Head of caudate nucleus (tissue), 42 donors: ENCODE measurements at regions not wholly inside any gene's neighbourhood (a gene's known extent, or its start where the extent isn't known, plus 50 kb on each side); places are given as distances from the start of the nearest gene placed in this dataset.
"Not testable (repeated sequence)": the region's sequence is repeated elsewhere in the genome, so short reads cannot be mapped to it uniquely, and the experiment has no call there.

Experiments
- DNase-seq, 42 donors: peaks; one replicate each; pipeline versions ENCODE4 v3.0.0 to v3.0.0-alpha.2; 2020 to 2021; ENCODE audit warnings: mixed read lengths in 7 of 42
- intact Hi-C: fragments of 100-400 bp; cut with DNase I; formaldehyde crosslinking; loops from one replicate; pipeline ENCODE4 v1.15.0; 2022

DNA sequence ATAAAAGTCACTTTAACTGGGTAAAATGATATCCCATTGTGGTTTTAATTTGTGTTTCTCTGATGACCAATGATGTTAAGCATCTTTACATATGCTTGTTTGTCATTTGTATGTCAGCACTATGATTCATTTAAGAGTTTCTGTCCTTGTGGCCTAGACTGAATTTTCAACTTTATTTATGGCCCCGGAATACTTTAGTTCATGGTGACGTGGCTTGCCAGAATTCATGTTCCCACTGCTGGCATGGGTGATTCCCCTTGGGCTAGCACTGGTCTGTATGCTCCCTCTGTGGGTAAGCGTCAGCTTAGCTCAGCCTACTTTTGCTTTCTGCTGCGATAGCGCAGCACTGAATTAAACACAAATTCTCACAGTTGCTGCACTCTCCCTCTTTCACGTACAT is 436.3 kb upstream of the SGO1 start:
- DNase-seq, result no peak
- intact Hi-C loops, result no loop called here

DNA sequence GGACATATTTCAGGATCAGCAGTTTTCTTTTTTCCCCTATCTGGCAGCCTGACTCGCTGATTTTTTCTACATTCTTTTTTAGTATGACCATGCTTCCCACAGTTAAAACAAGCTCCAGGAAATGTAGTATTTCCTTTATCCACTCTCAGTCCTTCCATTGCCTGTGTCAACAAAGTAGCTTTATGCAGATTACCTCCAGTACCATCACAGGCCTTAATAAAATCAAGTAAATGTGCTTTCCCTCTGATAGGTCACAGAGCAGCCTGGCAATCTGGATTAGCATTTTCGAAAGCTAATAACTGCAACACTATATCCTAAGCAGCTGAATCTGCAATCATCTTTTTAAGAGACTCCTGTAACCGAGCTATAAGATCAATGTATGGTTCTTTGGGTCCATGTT is 432.6 kb upstream of the SGO1 start:
- DNase-seq, intact Hi-C loops: not testable (repeated sequence)

- DNase-seq, intact Hi-C loops: not testable (repeated sequence)
Measured at GRCh38 chr3:20618181-20618580, 432.2 kb upstream of the SGO1 start.

- DNase-seq, intact Hi-C loops: not testable (repeated sequence)
Measured at GRCh38 chr3:20615982-20616381, 430.0 kb upstream of the SGO1 start.

GRCh38 chr3:20608054-20608738 is 422.2 kb upstream of the SGO1 start:
- intact Hi-C loops, result no loop called here
- no peak for DNase-seq

- intact Hi-C loops, result no loop called here
- DNase-seq, result no peak
Measured at GRCh38 chr3:20604659-20605058, 418.7 kb upstream of the SGO1 start.

GRCh38 chr3:20589275-20589674 is 403.3 kb upstream of the SGO1 start:
- intact Hi-C loops, result no loop called here
- DNase-seq, result no peak

DNA sequence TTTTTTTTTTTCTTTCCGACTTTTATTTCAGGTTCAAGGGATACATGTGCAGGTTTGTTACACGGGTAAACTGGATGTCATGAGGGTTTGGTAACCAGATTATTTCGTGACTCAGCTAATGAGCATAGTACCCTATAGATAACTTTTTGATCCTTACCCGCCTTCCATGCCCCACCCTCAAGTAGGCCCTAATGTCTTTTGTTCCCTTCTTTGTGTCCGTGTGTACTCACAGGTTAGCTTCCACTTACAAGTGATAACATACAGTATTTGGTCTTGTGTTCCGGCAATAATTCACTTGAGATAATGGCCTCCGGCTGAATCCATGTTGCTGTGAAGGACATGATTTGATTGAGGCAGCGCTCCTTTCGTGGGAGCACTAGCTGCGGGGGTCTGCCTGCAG is 402.8 kb upstream of the SGO1 start:
- DNase-seq, result no peak
- intact Hi-C loops, result no loop called here

- intact Hi-C loops, result no loop called here
- DNase-seq, result no peak
Measured at GRCh38 chr3:20583648-20584047, 397.6 kb upstream of the SGO1 start.

- intact Hi-C loops, result no loop called here
- no peak for DNase-seq
Measured at GRCh38 chr3:20576228-20576627, 390.2 kb upstream of the SGO1 start.

GRCh38 chr3:20575146-20575545 is 389.1 kb upstream of the SGO1 start:
- intact Hi-C loops, result no loop called here
- DNase-seq, result no peak

GRCh38 chr3:20574746-20575145 is 388.7 kb upstream of the SGO1 start:
- DNase-seq, result no peak
- intact Hi-C loops, result no loop called here

DNA sequence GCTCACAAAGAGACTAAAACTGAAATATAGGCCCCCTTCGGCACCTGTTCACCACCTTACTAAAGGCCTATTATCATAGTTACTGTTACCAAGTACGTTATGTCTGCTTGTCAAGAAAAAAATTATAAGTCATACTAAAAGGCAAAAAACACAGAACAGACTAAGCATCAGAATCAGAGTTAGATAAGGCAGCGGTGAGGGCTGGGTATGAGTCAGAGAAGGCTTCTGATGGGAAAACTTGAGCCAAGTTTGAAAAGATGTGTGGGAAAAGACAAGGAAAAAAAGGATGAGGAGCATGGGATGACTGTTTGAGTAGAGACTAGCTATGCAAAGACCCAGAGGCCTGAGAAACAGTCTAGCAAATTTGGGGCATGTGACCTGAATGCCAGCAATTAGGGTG is 387.2 kb upstream of the SGO1 start:
- intact Hi-C loops, result no loop called here
- DNase-seq, result no peak

DNA sequence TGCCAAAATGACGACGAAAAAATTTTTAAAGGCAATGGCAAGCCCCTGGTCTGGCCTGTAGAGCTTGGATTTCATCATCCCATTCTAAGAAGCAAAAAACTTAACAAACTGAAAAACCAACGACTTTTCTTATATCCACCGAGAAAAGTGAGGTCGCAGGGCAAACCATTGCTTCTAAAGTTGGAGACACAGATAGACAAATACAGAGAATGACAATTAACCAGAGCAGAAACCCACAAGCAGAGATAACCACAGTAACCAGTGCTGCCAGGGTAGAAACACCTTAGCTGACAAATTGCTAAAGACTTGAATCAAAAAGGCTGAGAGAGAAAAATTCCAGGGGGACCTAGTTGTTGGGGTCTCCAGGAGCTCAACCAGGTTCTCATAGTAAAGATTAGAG is 386.5 kb upstream of the SGO1 start:
- no peak for DNase-seq
- intact Hi-C loops, result no loop called here

GRCh38 chr3:20569310-20569709 is 383.3 kb upstream of the SGO1 start:
- intact Hi-C loops, result no loop called here
- DNase-seq, result no peak

GRCh38 chr3:20564966-20565365 is 379.0 kb upstream of the SGO1 start:
- no peak for DNase-seq
- intact Hi-C loops, result no loop called here

GRCh38 chr3:20563985-20564384 is 378.0 kb upstream of the SGO1 start:
- intact Hi-C loops, result no loop called here
- DNase-seq, result no peak

GRCh38 chr3:20563251-20563650 is 377.2 kb upstream of the SGO1 start:
- DNase-seq, result no peak
- intact Hi-C loops, result no loop called here

DNA sequence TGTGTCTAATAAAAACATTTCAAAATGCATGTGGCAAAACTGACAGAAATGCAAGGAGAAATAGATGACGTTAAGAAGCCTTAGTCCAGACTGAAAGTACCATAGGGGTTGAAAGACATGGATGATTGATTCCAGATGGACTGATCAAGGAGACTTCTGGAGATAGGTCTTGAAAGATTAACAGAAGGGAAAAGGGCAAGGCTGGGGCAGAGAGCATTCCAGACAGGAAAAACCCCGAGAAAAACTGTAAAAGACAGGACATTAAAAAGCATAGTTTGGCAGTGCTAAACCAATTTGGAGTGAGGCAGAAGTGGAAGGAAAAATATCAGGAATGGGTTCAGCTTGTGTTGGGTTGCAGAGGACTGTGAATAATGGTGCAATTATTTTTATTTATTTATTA is 375.2 kb upstream of the SGO1 start:
- no peak for DNase-seq
- intact Hi-C loops, result no loop called here

GRCh38 chr3:20560446-20560845 is 374.4 kb upstream of the SGO1 start:
- DNase-seq, intact Hi-C loops: not testable (repeated sequence)

DNA sequence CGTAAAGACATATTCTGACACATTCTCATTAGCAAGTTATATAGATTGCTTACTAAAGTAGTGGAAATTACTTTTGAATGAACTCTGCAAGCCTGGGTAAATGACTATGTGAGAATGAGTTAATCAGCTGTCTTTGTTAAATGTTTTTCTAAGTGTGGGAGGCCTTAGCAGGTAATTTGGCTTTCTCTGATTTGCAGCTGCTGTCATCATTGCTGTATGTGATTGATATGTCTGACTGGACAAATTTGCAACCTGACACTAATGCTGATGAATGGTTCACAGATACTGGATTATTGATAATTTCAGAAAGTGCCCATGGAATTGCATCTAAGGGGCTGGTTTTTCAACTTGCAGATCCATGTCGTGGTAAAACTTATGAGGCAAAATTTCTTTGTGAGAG is 372.2 kb upstream of the SGO1 start:
- intact Hi-C loops, result no loop called here
- DNase-seq, result no peak

- intact Hi-C loops, result no loop called here
- no peak for DNase-seq
Measured at GRCh38 chr3:20556661-20557060, 370.7 kb upstream of the SGO1 start.
